ENCODE measurements at regions not wholly inside any gene's neighbourhood (a gene's known extent, or its start where the extent isn't known, plus 50 kb on each side); places are given as distances from the start of the nearest gene placed in this dataset.

DNA sequence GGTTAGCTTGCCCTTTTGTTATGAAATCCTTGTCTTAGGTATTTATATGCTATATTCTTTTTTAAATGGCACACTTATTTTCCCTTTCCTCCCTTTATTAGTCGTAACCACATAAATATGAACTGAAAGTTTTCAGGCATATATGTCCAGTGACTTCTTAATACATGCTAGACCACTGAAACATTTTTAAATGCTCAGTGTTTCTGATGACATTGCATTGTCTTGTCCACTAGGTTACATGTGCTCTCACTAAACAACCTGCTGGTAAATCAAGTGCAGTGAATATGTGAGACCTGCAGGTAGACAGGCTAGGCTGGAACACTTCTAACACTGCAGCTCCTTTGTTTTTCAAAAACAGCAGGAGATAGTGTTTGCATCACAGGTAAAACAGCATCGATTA lies 332.6 kb upstream of the DACH1 start:
- FAIRE-seq: no peak
- H3K9me3 ChIP-seq (ENCODE audit: control insufficient read depth in 2 of 3, insufficient read depth in 1 of 3, low read length in 3 of 3): no peaks in the 10 kb centered on the region
- no peak for DNase-seq
- H3K4me1 ChIP-seq (ENCODE audit: control insufficient read depth in 2 of 3, insufficient read depth in 2 of 3, low read depth in 1 of 3, low read length in 3 of 3): peaks cover 0 to 3% (median 0%) of the 10 kb centered on the region in 3 donors
- no peak overlapping the region for H3K4me3 ChIP-seq (ENCODE audit: low read length in 3 of 3)
- no peak overlapping the region for H3K27ac ChIP-seq (ENCODE audit: low read depth in 2 of 2, low read length in 2 of 2)
- no peaks in the 10 kb centered on the region for H3K36me3 ChIP-seq (ENCODE audit: control insufficient read depth in 2 of 3, insufficient read depth in 3 of 3, low read length in 3 of 3)
- intact Hi-C loops (cut with DNase I): no loop called here
- no peaks in the 10 kb centered on the region for H3K27me3 ChIP-seq (ENCODE audit: control insufficient read depth, insufficient read depth, low read length)
- TF ChIP-seq, protein P1, sequence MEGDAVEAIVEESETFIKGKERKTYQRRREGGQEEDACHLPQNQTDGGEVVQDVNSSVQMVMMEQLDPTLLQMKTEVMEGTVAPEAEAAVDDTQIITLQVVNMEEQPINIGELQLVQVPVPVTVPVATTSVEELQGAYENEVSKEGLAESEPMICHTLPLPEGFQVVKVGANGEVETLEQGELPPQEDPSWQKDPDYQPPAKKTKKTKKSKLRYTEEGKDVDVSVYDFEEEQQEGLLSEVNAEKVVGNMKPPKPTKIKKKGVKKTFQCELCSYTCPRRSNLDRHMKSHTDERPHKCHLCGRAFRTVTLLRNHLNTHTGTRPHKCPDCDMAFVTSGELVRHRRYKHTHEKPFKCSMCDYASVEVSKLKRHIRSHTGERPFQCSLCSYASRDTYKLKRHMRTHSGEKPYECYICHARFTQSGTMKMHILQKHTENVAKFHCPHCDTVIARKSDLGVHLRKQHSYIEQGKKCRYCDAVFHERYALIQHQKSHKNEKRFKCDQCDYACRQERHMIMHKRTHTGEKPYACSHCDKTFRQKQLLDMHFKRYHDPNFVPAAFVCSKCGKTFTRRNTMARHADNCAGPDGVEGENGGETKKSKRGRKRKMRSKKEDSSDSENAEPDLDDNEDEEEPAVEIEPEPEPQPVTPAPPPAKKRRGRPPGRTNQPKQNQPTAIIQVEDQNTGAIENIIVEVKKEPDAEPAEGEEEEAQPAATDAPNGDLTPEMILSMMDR (IDR thresholded peaks at IDR 0.05; ENCODE audit: borderline replicate concordance, extremely low read depth, insufficient read depth): no peak
- no peak overlapping the region for H3K9ac ChIP-seq (ENCODE audit: low read length in 3 of 3)

DNA sequence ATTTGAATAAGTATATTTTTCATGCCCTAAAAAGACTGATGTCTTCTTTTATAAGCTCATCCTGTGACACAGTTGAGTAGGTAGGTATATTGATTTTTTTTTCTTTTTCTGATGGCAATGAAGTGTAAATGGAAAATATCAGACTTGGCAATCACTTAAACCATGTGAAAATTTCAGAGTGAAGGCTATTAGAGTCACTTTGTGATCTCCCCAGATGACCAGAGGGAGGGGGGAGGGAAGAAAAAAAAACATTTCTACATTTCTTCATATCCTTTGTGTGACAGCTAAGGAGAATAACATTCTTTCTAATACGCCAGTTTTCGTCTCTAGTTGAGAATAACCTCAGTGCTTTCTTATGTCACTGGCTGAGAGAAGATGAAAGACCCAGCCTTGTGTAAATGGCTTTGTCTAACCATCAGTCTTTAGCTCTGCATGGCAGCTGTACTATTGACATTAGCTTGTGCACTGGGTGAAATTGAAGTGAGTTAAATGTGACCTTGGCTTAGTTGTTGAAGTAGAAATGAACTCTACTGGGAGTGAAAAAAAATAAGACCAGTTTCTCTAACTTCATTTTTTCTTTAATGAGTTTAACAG lies 332.1 kb upstream of the DACH1 start:
- H3K27me3 ChIP-seq (ENCODE audit: control insufficient read depth, insufficient read depth, low read length): no peaks in the 10 kb centered on the region
- H3K27ac ChIP-seq (ENCODE audit: low read depth in 2 of 2, low read length in 2 of 2): no peak overlapping the region
- no peak overlapping the region for H3K4me3 ChIP-seq (ENCODE audit: low read length in 3 of 3)
- FAIRE-seq (no peak), DNase-seq (peak in 1 of 5 donors; percentile 12)
- TF ChIP-seq, protein P1 (IDR thresholded peaks at IDR 0.05; ENCODE audit: borderline replicate concordance, extremely low read depth, insufficient read depth): no peak
- H3K9me3 ChIP-seq (ENCODE audit: control insufficient read depth in 2 of 3, insufficient read depth in 1 of 3, low read length in 3 of 3): no peaks in the 10 kb centered on the region
- peaks cover 0 to 3% (median 0%) of the 10 kb centered on the region in 3 donors for H3K4me1 ChIP-seq (ENCODE audit: control insufficient read depth in 2 of 3, insufficient read depth in 2 of 3, low read depth in 1 of 3, low read length in 3 of 3)
- no peaks in the 10 kb centered on the region for H3K36me3 ChIP-seq (ENCODE audit: control insufficient read depth in 2 of 3, insufficient read depth in 3 of 3, low read length in 3 of 3)
- H3K9ac ChIP-seq (ENCODE audit: low read length in 3 of 3): no peak overlapping the region
- intact Hi-C loops (cut with DNase I): no loop called here

DNA sequence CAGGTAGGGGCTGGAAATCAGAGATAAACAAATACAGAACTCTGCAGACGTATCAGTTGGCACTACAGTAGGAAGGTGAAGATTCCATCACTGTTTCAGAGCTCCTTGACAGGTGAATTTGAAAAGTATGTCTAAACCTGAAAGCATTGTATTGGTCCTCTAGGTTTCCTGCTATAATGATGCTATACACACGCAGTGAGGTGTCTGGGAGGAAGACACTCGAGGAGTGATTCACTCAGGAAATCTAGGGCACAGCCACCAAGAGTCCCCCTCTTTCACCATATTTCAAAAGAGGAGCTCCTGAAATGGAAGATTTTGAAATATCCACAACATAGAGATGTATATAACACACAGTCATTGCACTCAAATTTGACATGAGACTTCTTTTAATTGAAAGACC lies 331.0 kb upstream of the DACH1 start:
- Histone ChIP-seq H3K4me3 (ENCODE audit: low read length in 3 of 3) (no peak overlapping the region), H3K9ac (ENCODE audit: low read length in 3 of 3) (no peak overlapping the region), H3K9me3 (ENCODE audit: control insufficient read depth in 2 of 3, insufficient read depth in 1 of 3, low read length in 3 of 3) (no peaks in the 10 kb centered on the region), H3K27ac (ENCODE audit: low read depth in 2 of 2, low read length in 2 of 2) (no peak overlapping the region), H3K36me3 (ENCODE audit: control insufficient read depth in 2 of 3, insufficient read depth in 3 of 3, low read length in 3 of 3) (no peaks in the 10 kb centered on the region), H3K4me1 (ENCODE audit: control insufficient read depth in 2 of 3, insufficient read depth in 2 of 3, low read depth in 1 of 3, low read length in 3 of 3) (peaks cover 0 to 3% (median 0%) of the 10 kb centered on the region in 3 donors), H3K27me3 (ENCODE audit: control insufficient read depth, insufficient read depth, low read length) (no peaks in the 10 kb centered on the region)
- DNase-seq: no peak
- TF ChIP-seq, protein P1 (IDR thresholded peaks at IDR 0.05; ENCODE audit: borderline replicate concordance, extremely low read depth, insufficient read depth): no peak
- no peak for FAIRE-seq
- intact Hi-C loops (cut with DNase I): no loop called here

Data from kidney (tissue), 13 donors.